Esophagus squamous epithelium (tissue), 4 donors: ENCODE measurements at regions not wholly inside any gene's neighbourhood (a gene's known extent, or its start where the extent isn't known, plus 50 kb on each side); places are given as distances from the start of the nearest gene placed in this dataset.

Experiments
- CTCF ChIP-seq, 6 experiments: fragments of 450-650 bp in 4 of 6; fragments of 200-600 bp in 2 of 6; sonication (generic) in 2 of 6; IDR thresholded peaks; one replicate each; pipeline ENCODE4 v1.5.1; 2016 to 2019; ENCODE audit warnings: antibody characterized with exemption in 6 of 6, mild to moderate bottlenecking in 4 of 6, moderate library complexity in 4 of 6
- POLR2A ChIP-seq, 4 donors: fragments of 450-650 bp; IDR thresholded peaks; one replicate each; pipeline ENCODE4 v1.6.1; 2017; ENCODE audit warnings: antibody characterized with exemption in 4 of 4, mild to moderate bottlenecking in 4 of 4, moderate library complexity in 3 of 4

- TF ChIP-seq CTCF (IDR thresholded peaks at IDR 0.05) = no peak
- TF ChIP-seq POLR2A (IDR thresholded peaks at IDR 0.05) = no peak
These were observed 1025.5 kb downstream of the RAB28 start for GRCh38 chr4:12458621-12459020.
